ENCODE measurements at regions not wholly inside any gene's neighbourhood (a gene's known extent, or its start where the extent isn't known, plus 50 kb on each side); places are given as distances from the start of the nearest gene placed in this dataset.

- TF ChIP-seq RELA (IDR thresholded peaks at IDR 0.05; ENCODE audit: borderline replicate concordance, partially characterized antibody): no peak
- TF ChIP-seq PKNOX1 (IDR thresholded peaks at IDR 0.05): no peak
- TF ChIP-seq EGR1 (IDR thresholded peaks at IDR 0.05; ENCODE audit: borderline replicate concordance in 1 of 2, low read depth in 2 of 2, low read length in 2 of 2): no peak
- TF ChIP-seq MTA2 (IDR thresholded peaks at IDR 0.05; ENCODE audit: low read depth): peak; percentile 84
- TF ChIP-seq, protein P1, sequence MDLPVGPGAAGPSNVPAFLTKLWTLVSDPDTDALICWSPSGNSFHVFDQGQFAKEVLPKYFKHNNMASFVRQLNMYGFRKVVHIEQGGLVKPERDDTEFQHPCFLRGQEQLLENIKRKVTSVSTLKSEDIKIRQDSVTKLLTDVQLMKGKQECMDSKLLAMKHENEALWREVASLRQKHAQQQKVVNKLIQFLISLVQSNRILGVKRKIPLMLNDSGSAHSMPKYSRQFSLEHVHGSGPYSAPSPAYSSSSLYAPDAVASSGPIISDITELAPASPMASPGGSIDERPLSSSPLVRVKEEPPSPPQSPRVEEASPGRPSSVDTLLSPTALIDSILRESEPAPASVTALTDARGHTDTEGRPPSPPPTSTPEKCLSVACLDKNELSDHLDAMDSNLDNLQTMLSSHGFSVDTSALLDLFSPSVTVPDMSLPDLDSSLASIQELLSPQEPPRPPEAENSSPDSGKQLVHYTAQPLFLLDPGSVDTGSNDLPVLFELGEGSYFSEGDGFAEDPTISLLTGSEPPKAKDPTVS (IDR thresholded peaks at IDR 0.05; ENCODE audit: low read depth, low read length): no peak
- peak in 1 of 2 experiments; percentile 27; a peak in 1 of 4 replicates for TF ChIP-seq IKZF2 (IDR thresholded peaks at IDR 0.05)
These were observed 107.8 kb upstream of the PHYHIPL start (continued) for GRCh38 chr10:59068581-59069191.

DNA sequence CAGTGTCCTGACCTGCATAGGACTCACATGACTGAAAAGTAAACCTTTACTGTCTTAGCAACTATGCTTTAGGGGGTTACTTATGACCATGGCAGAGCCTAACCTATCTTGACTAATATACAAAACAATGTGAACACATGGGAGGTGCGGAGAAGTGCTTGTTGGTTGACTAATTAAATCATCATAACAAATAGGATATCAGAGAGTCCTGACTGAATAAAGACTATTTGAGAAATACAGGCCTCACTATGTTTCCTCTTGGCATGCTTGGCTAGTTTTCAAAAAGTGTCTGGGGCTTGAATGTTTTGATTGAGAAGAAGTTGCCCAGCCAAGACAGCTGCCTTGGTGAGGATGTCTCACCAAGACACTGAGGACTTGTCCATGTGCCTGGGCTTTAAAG, 104.4 kb upstream of the PHYHIPL start:
- POLR2A ChIA-PET: interaction anchor here (0.7 to 1.9 kb wide), 3 partner anchors 14 to 57 kb away, joined by 4 to 5 read pairs (median 4); no protein-coding TSS in a partner anchor
- CTCF ChIA-PET: interaction anchor here (0.7 to 1.7 kb wide), 4 partner anchors 9 to 653 kb away, joined by 3 to 6 read pairs (median 3); no protein-coding TSS in a partner anchor
- no peak for TF ChIP-seq TAF1 (IDR thresholded peaks at IDR 0.05; ENCODE audit: borderline replicate concordance, low read depth, low read length)
- TF ChIP-seq RUNX3 (IDR thresholded peaks at IDR 0.05; ENCODE audit: low read length): no peak
- TF ChIP-seq EED (IDR thresholded peaks at IDR 0.05; ENCODE audit: low read depth): no peak
- no peak for TF ChIP-seq SP1 (IDR thresholded peaks at IDR 0.05; ENCODE audit: low read depth, low read length)
- TF ChIP-seq NFYA (IDR thresholded peaks at IDR 0.05; ENCODE audit: borderline replicate concordance, low read depth, low read length): no peak
- TF ChIP-seq ASH2L (IDR thresholded peaks at IDR 0.05; ENCODE audit: borderline replicate concordance, low read depth): no peak
- TF ChIP-seq SKIL (IDR thresholded peaks at IDR 0.05; ENCODE audit: low read depth, poor library complexity, severe bottlenecking): no peak
- no peak for TF ChIP-seq SMAD5 (IDR thresholded peaks at IDR 0.05; ENCODE audit: low read depth)
- no peak for TF ChIP-seq MXI1 (IDR thresholded peaks at IDR 0.05; ENCODE audit: low read depth, low read length)
- TF ChIP-seq SREBF2 (IDR thresholded peaks at IDR 0.05; ENCODE audit: low read length): no peak
- TF ChIP-seq CREM (IDR thresholded peaks at IDR 0.05; ENCODE audit: low read depth): no peak
- TF ChIP-seq SPI1 (IDR thresholded peaks at IDR 0.05; ENCODE audit: borderline replicate concordance, insufficient read depth, low read depth, low read length): no peak
- TF ChIP-seq RB1 (IDR thresholded peaks at IDR 0.05; ENCODE audit: borderline replicate concordance): no peak
- TF ChIP-seq TARDBP (IDR thresholded peaks at IDR 0.05; ENCODE audit: borderline replicate concordance): no peak

More for the DNA sequence above, 104.4 kb upstream of the PHYHIPL start:
- no peaks in the 10 kb centered on the region; the same call in 2 of the 3 replicates for H3K9me3 ChIP-seq (replicated peaks; ENCODE audit: control insufficient read depth, insufficient read depth, low read length)
- H2AFZ ChIP-seq (ENCODE audit: control insufficient read depth, low read depth, low read length): no peak overlapping the region
- no peaks in the 10 kb centered on the region for H3K79me2 ChIP-seq (ENCODE audit: control insufficient read depth, insufficient read depth, low read length)
- no peak overlapping the region for H3K4me3 ChIP-seq
- in situ Hi-C loops (cut with MboI) (no loop called here), intact Hi-C loops (cut with micrococcal nuclease; ENCODE audit: unreplicated experiment) (loop anchor here (2.0 kb wide), 1 partner anchor 35 kb away; no protein-coding TSS in a partner anchor)
- no peak for FAIRE-seq
- DNase-seq (ENCODE audit: low read depth, low spot score): no peak
- no peak overlapping the region for H3K9ac ChIP-seq (ENCODE audit: control insufficient read depth, insufficient read depth, low read length)
- WGBS (ENCODE audit: insufficient coverage, insufficient replicate concordance, low lambda C conversion rate, missing lambda C conversion rate): 5% methylated on average over 1 of the region's 1 CpG
- no peaks in the 10 kb centered on the region for H3K4me1 ChIP-seq (ENCODE audit: control insufficient read depth, insufficient read depth, low read length)
- no peaks in the 10 kb centered on the region for H3K27me3 ChIP-seq (replicated peaks in 1 of 2; ENCODE audit: control insufficient read depth in 2 of 2, insufficient read depth in 2 of 2, low read length in 1 of 2)
- SMC1A ChIA-PET (ENCODE audit: uncharacterized antibody, unreplicated experiment): interaction anchor here (0.6 to 22.8 kb wide), 15 partner anchors 7 to 103 kb away, joined by 3 to 328 read pairs (median 4); no protein-coding TSS in a partner anchor
- H4K20me1 ChIP-seq (ENCODE audit: control insufficient read depth, insufficient read depth): no peaks in the 10 kb centered on the region
- no TSS peak for BruUV-seq (replicated peaks)
- H3K27ac ChIP-seq (ENCODE audit: control insufficient read depth, insufficient read depth): no peak overlapping the region
- RAD21 ChIA-PET (ENCODE audit: unreplicated experiment): interaction anchor here (1.0 to 2.3 kb wide), 7 partner anchors 10 to 37 kb away, joined by 3 to 10 read pairs (median 5); no protein-coding TSS in a partner anchor
- H3K4me2 ChIP-seq (ENCODE audit: control insufficient read depth, insufficient read depth): no peak overlapping the region
- no peak for ATAC-seq
- H3K36me3 ChIP-seq (ENCODE audit: control insufficient read depth in 2 of 2, insufficient read depth in 2 of 2, low read length in 1 of 2): no peaks in the 10 kb centered on the region

All from GM12878 (cell line).